ENCODE measurements at regions not wholly inside any gene's neighbourhood (a gene's known extent, or its start where the extent isn't known, plus 50 kb on each side); places are given as distances from the start of the nearest gene placed in this dataset.

GRCh38 chr4:155600244-155600643, 66.4 kb upstream of the GUCY1A1 start:
- Histone ChIP-seq H3K9me3 (ENCODE audit: low read length) (no peaks in the 10 kb centered on the region), H3K79me2 (replicated peaks; ENCODE audit: insufficient read depth, low read length) (no peaks in the 10 kb centered on the region), H4K20me1 (ENCODE audit: insufficient read depth) (no peaks in the 10 kb centered on the region), H2AFZ (ENCODE audit: low read depth, low read length) (no peak overlapping the region), H3K27ac (ENCODE audit: low read length) (no peak overlapping the region), H3F3A (ENCODE audit: insufficient read depth, low read length, poor library complexity, severe bottlenecking) (no peaks in the 10 kb centered on the region), H3K4me3 (ENCODE audit: low read length) (no peak overlapping the region), H3K4me2 (ENCODE audit: low read length) (no peak overlapping the region), H3K36me3 (ENCODE audit: insufficient read depth, low read length) (no peaks in the 10 kb centered on the region), H3K9ac (ENCODE audit: low read length) (no peak overlapping the region), H3K9me2 (ENCODE audit: insufficient read depth, low read length) (no peaks in the 10 kb centered on the region), H3K27me3 (ENCODE audit: insufficient read depth, low read depth, low read length) (no peaks in the 10 kb centered on the region)
- TF ChIP-seq TAF1 (IDR thresholded peaks at IDR 0.05; ENCODE audit: low read depth) (no peak), CTCF (IDR thresholded peaks at IDR 0.05; ENCODE audit: poor library complexity, severe bottlenecking) (no peak), EZH2 (IDR thresholded peaks at IDR 0.05; ENCODE audit: borderline replicate concordance, insufficient read depth, low read length, poor library complexity, severe bottlenecking) (no peak), REST (IDR thresholded peaks at IDR 0.05; ENCODE audit: borderline replicate concordance) (no peak), MXI1 (conservative IDR thresholded peaks at IDR 0.05; ENCODE audit: poor library complexity, severe bottlenecking) (no peak), POLR2AphosphoS5 (IDR thresholded peaks at IDR 0.05) (no peak), RAD21 (conservative IDR thresholded peaks at IDR 0.05) (no peak), EP300 (conservative IDR thresholded peaks at IDR 0.05; ENCODE audit: poor library complexity, severe bottlenecking) (no peak), SMC3 (conservative IDR thresholded peaks at IDR 0.05; ENCODE audit: poor library complexity) (no peak)

- TF ChIP-seq POLR2AphosphoS5 (IDR thresholded peaks at IDR 0.05) (no peak), TAF1 (IDR thresholded peaks at IDR 0.05; ENCODE audit: low read depth) (no peak), EZH2 (IDR thresholded peaks at IDR 0.05; ENCODE audit: borderline replicate concordance, insufficient read depth, low read length, poor library complexity, severe bottlenecking) (no peak), MXI1 (conservative IDR thresholded peaks at IDR 0.05; ENCODE audit: poor library complexity, severe bottlenecking) (no peak), EP300 (conservative IDR thresholded peaks at IDR 0.05; ENCODE audit: poor library complexity, severe bottlenecking) (no peak), REST (IDR thresholded peaks at IDR 0.05; ENCODE audit: borderline replicate concordance) (no peak), CTCF (IDR thresholded peaks at IDR 0.05; ENCODE audit: poor library complexity, severe bottlenecking) (no peak), SMC3 (conservative IDR thresholded peaks at IDR 0.05; ENCODE audit: poor library complexity) (no peak), RAD21 (conservative IDR thresholded peaks at IDR 0.05) (no peak)
- Histone ChIP-seq H3K9me3 (ENCODE audit: low read length) (no peaks in the 10 kb centered on the region), H3K79me2 (replicated peaks; ENCODE audit: insufficient read depth, low read length) (no peaks in the 10 kb centered on the region), H3K4me2 (ENCODE audit: low read length) (no peak overlapping the region), H3K9ac (ENCODE audit: low read length) (no peak overlapping the region), H3K36me3 (ENCODE audit: insufficient read depth, low read length) (no peaks in the 10 kb centered on the region), H3K27ac (ENCODE audit: low read length) (no peak overlapping the region), H2AFZ (ENCODE audit: low read depth, low read length) (no peak overlapping the region), H3K9me2 (ENCODE audit: insufficient read depth, low read length) (no peaks in the 10 kb centered on the region), H3K4me3 (ENCODE audit: low read length) (no peak overlapping the region), H3F3A (ENCODE audit: insufficient read depth, low read length, poor library complexity, severe bottlenecking) (no peaks in the 10 kb centered on the region), H3K27me3 (ENCODE audit: insufficient read depth, low read depth, low read length) (no peaks in the 10 kb centered on the region), H4K20me1 (ENCODE audit: insufficient read depth) (no peaks in the 10 kb centered on the region)
These were observed 67.1 kb upstream of the GUCY1A1 start for GRCh38 chr4:155599596-155599995.

All from neural cell (in vitro differentiated cells).